SK-N-MC (cell line): ENCODE measurements at regions not wholly inside any gene's neighbourhood (a gene's known extent, or its start where the extent isn't known, plus 50 kb on each side); places are given as distances from the start of the nearest gene placed in this dataset.

ENCODE experiments used
- DNase-seq: peaks from one replicate; pipeline ENCODE4 v3.0.0-alpha.2; 2011; ENCODE audit warnings: low read depth, low spot score
- H3K27ac ChIP-seq: fragments of 200-600 bp; sonication (generic); 2 replicates; pipeline ENCODE4 v1.5.1; 2016; ENCODE audit warnings: mixed run types
- H3K36me3 ChIP-seq: fragments of 200-600 bp; sonication (generic); 2 replicates; pipeline ENCODE4 v1.6.1; 2017; ENCODE audit warnings: antibody characterized with exemption, low read length, mixed read lengths; ENCODE audit not compliant: insufficient read depth
- H3K4me3 ChIP-seq: fragments of 200-600 bp; sonication (generic); 2 replicates; pipeline ENCODE4 v1.5.1; 2016
- H3K9ac ChIP-seq: fragments of 200-600 bp; sonication (generic); 2 replicates; pipeline ENCODE4 v1.8.0; 2017; ENCODE audit warnings: mixed run types, mixed read lengths; ENCODE audit not compliant: insufficient read length
- H3K9me3 ChIP-seq: fragments of 200-600 bp; sonication (generic); 2 replicates; pipeline ENCODE4 v1.6.1; 2017; ENCODE audit warnings: low read depth, mild to moderate bottlenecking, antibody characterized with exemption, low read length, moderate library complexity, mixed read lengths
- EZH2 ChIP-seq: fragments of 200-600 bp; sonication (generic); IDR thresholded peaks from one replicate; pipeline ENCODE4 v1.6.1; 2017; ENCODE audit warnings: antibody characterized with exemption
- FOXP2 ChIP-seq: optimal IDR thresholded peaks from 2 replicates; pipeline ENCODE3; 2011; ENCODE audit warnings: mild to moderate bottlenecking, moderate library complexity; ENCODE audit not compliant: insufficient read depth; ENCODE audit errors: extremely low read length, control extremely low read depth
- POLR2AphosphoS5 ChIP-seq: IDR thresholded peaks from 2 replicates; pipeline ENCODE4 v1.6.1; 2012; ENCODE audit warnings: mild to moderate bottlenecking, low read depth, low read length, borderline replicate concordance

DNA sequence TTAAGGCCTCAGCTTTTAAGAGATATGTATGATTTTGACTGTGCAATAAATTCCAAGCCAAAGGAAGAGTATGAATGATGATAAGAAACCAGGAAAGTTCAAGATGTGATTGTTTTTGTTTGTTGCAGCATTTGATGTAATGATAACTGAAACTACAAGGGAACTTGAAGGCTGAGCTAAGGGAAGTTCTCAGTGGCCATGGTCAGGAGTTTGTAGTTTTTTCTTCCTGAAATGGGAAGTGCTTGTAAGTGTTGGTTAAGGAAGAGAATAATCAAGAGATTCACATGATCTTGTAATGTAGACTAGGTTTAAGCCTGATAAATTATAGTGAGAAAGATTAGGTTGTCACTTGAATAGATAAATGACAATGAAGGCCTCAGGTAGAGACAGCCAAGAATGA is 53.4 kb downstream of the PTCHD4 start:
- Histone ChIP-seq H3K4me3 (no peak overlapping the region), H3K27ac (no peak overlapping the region), H3K9ac (no peak overlapping the region), H3K9me3 (no peaks in the 10 kb centered on the region), H3K36me3 (no peaks in the 10 kb centered on the region)
- no peak for TF ChIP-seq EZH2
- TF ChIP-seq FOXP2 = no peak
- no peak for TF ChIP-seq POLR2AphosphoS5
- DNase-seq = no peak

DNA sequence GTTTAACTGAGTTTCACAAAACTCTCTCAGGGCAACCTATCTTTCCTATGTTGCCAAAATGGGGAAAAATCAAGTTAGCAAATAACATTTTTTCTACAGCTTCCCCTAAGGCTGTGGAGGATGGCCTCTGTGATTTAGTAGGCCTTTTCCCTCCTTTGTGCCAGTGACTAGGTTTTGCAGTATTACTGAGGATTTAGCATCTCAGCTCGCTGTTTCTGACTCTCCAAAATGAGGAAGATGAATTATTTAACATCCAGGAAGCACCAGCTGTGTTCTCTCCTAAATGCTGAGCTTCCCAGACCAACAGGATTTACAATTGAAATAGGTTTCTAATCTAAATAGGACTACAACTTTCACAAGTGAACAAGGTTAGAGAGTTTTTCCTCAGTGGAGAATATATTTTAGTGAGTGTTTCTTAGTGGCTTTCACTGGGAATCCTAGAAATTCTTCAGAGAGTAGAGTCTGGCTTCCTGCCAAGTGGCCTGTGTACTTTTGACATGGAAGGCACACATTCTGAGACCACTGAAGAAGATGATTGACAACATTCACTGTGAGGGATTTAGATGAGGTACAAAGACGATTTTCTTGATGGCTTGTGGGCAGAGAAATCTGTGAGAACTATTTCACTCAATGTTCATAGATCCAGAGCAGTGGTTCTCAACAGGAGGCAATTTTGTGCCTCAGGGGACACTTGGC is 62.4 kb downstream of the PTCHD4 start:
- Histone ChIP-seq H3K27ac (peak overlapping the region; percentile 33), H3K9ac (peak overlapping the region; percentile 16), H3K9me3 (no peaks in the 10 kb centered on the region), H3K36me3 (no peaks in the 10 kb centered on the region), H3K4me3 (no peak overlapping the region; the same call in 1 of the 2 replicates)
- TF ChIP-seq POLR2AphosphoS5 (no peak), EZH2 (no peak), FOXP2 (no peak)
- no peak for DNase-seq

DNA sequence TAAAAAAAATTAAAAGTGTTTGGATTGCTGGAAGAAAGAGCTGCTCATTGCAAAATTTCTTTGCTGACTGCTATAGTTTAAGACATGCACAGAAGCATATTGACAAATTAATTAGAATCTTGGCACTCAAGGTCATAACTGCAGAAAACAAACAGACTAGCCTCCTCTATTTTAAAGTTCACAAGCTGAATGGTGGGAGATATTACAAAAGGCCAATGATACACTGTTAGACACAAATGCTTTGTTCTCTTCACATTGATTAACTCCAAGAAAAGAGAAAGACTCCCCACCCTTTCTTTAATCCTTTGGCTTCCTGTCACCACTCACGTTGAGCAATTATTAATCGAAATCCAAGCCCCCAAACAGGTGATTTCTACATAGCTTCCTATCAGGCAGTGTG is 69.1 kb downstream of the PTCHD4 start:
- Histone ChIP-seq H3K4me3 (no peak overlapping the region), H3K27ac (no peak overlapping the region), H3K36me3 (no peaks in the 10 kb centered on the region), H3K9me3 (no peaks in the 10 kb centered on the region), H3K9ac (no peak overlapping the region)
- no peak for TF ChIP-seq EZH2
- no peak for TF ChIP-seq POLR2AphosphoS5
- no peak for TF ChIP-seq FOXP2
- no peak for DNase-seq

GRCh38 chr6:48037946-48038345 is 73.1 kb downstream of the PTCHD4 start:
- no peak overlapping the region for H3K9ac ChIP-seq
- TF ChIP-seq EZH2 (no peak), POLR2AphosphoS5 (no peak), FOXP2 (no peak)
- no peak overlapping the region for H3K4me3 ChIP-seq
- no peaks in the 10 kb centered on the region; the same call in 1 of the 2 replicates for H3K9me3 ChIP-seq
- no peak overlapping the region for H3K27ac ChIP-seq
- no peaks in the 10 kb centered on the region for H3K36me3 ChIP-seq
- DNase-seq = no peak

- H3K36me3 ChIP-seq = no peaks in the 10 kb centered on the region
- TF ChIP-seq POLR2AphosphoS5 (no peak), EZH2 (no peak), FOXP2 (no peak)
- no peaks in the 10 kb centered on the region; the same call in 1 of the 2 replicates for H3K9me3 ChIP-seq
- no peak for DNase-seq
- H3K4me3 ChIP-seq = no peak overlapping the region
- no peak overlapping the region for H3K27ac ChIP-seq
- H3K9ac ChIP-seq = no peak overlapping the region
Observed at GRCh38 chr6:48036316-48036715, 74.7 kb downstream of the PTCHD4 start.

DNA sequence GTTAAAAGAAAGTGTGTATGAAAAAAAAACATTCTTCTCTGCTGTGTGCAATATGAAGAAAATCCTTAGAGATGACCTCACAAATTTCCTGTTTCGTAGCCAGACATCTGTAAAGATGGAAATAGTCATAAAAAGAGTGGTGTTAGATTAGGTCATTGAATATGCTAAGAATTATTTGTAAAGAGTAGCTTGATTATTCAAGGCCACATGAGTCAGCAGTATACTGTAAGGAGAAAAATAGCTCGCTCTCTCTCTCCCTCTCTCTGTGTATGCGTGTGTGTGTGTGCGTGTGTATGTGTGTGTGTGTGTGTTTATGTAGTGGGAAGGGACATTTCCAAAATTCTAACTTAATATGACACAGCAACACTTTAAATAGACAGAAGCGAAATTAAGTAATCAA is 78.8 kb downstream of the PTCHD4 start:
- peak overlapping the region; percentile 87 for H3K27ac ChIP-seq
- peak; percentile 57 for DNase-seq

DNA sequence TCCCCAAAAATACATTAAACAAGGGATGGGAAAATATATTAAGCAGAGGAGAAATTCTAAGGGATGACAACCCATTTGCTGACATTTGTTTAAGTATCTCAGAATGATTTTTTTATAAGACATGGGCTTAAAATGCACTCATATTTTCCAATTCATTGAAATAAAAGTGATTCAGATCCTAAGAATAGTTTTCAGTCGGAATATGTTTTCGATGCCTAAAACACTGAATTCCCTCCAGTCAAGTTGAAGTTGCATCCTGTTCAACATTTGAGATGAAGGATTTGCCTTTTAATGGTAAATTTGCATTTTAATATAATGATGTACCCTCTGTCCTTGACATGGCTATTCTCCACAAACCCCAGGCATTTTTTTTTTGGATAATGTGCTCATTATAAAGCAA is 79.3 kb downstream of the PTCHD4 start:
- Histone ChIP-seq H3K27ac (peak overlapping the region; percentile 87), H3K9ac (no peak overlapping the region), H3K4me3 (0 out of 2 replicates have a peak overlapping the region, but pooled peaks have one; percentile 0), H3K36me3 (no peaks in the 10 kb centered on the region), H3K9me3 (no peaks in the 10 kb centered on the region; the same call in 1 of the 2 replicates)
- no peak for DNase-seq
- TF ChIP-seq FOXP2 (no peak), EZH2 (no peak), POLR2AphosphoS5 (no peak)

More for the DNA sequence above, 78.8 kb downstream of the PTCHD4 start:
- Histone ChIP-seq H3K9ac (peak overlapping the region; percentile 28), H3K4me3 (0 out of 2 replicates have a peak overlapping the region, but pooled peaks have one; percentile 32), H3K36me3 (no peaks in the 10 kb centered on the region), H3K9me3 (no peaks in the 10 kb centered on the region; the same call in 1 of the 2 replicates)
- TF ChIP-seq EZH2 (no peak), FOXP2 (peak; percentile 14)

DNA sequence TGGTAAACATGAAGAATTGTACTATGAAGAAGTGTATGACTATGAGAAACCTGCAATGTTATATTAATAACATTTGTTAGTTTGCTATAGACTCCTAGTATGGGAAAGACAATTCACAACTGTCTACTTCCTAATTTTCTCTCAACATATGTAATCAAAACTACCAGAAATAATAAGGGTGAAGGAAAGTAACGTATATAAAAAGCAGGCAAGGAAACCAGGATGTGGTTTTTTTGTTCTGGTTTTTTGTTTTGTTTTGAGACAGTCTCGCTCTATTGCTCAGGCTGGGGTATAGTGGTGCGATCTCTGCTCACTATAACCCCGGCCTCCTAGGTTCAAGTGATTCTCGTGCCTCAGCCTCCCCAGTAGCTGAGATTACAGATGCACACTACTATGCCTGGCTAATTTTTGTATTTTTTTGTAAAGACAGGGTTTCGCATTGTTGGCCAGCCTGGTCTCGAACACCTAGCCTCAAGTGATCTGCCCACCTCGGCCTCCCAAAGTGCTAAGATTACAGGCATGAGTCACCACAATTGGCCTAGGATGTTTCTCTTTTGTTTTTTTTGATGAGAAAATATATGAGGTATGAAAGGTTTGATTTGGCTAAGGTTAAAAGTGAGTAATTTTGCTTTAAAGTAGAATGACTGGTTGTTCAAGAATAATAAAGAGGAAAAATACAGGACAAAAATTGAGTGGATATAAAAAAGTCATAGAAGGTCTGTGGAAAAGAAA is 83.1 kb downstream of the PTCHD4 start:
- no peak overlapping the region for H3K9ac ChIP-seq
- H3K4me3 ChIP-seq = no peak overlapping the region
- no peaks in the 10 kb centered on the region for H3K9me3 ChIP-seq
- TF ChIP-seq POLR2AphosphoS5 (no peak), EZH2 (no peak), FOXP2 (no peak)
- DNase-seq = no peak
- no peaks in the 10 kb centered on the region for H3K36me3 ChIP-seq
- no peak overlapping the region for H3K27ac ChIP-seq
